Activated B cell treated with CpG ODN at 0.5 μM for 24 hours (primary cell): ENCODE measurements at regions not wholly inside any gene's neighbourhood (a gene's known extent, or its start where the extent isn't known, plus 50 kb on each side); places are given as distances from the start of the nearest gene placed in this dataset.

Experiments
- ATAC-seq: fragments of 200-7000 bp; cut with Tn5 transposase; one replicate; pipeline ENCODE4 v1.10.0; 2021; ENCODE audit warnings: low read depth, mild to moderate bottlenecking, moderate library complexity
- CTCF ChIA-PET: fragments of 350-600 bp; sonication (Branson Sonifier 250); formaldehyde crosslinking; loops from one replicate; lab custom pipeline; 2021; ENCODE audit warnings: antibody characterized with exemption; lab: Charles Lee
- POLR2A ChIA-PET: fragments of 350-600 bp; sonication (Branson Sonifier 250); formaldehyde crosslinking; loops from one replicate; lab custom pipeline; 2021; ENCODE audit warnings: antibody characterized with exemption; lab: Charles Lee
- DNase-seq: peaks from one replicate; pipeline ENCODE4 v3.0.0; 2022
- H3K27ac Mint-ChIP-seq: one replicate; pipeline ENCODE4 v1.8.0; 2020; ENCODE audit warnings: mixed read lengths
- H3K27me3 Mint-ChIP-seq: one replicate; pipeline ENCODE4 v1.8.0; 2021; ENCODE audit warnings: mixed read lengths
- H3K36me3 Mint-ChIP-seq: one replicate; pipeline ENCODE4 v1.8.0; 2021; ENCODE audit warnings: low read depth, mixed read lengths
- H3K4me1 Mint-ChIP-seq: one replicate; pipeline ENCODE4 v1.8.0; 2021; ENCODE audit warnings: mixed read lengths
- H3K4me3 Mint-ChIP-seq: one replicate; pipeline ENCODE4 v1.8.0; 2020; ENCODE audit warnings: mild to moderate bottlenecking, mixed read lengths
- H3K9me3 Mint-ChIP-seq: one replicate; pipeline ENCODE4 v1.8.0; 2020; ENCODE audit warnings: mixed read lengths
- CTCF ChIP-seq: fragments of 200-600 bp; IDR thresholded peaks from one replicate; pipeline ENCODE4 v1.8.0; 2022; ENCODE audit warnings: antibody characterized with exemption, mild to moderate bottlenecking
- intact Hi-C: fragments of 100-400 bp; cut with micrococcal nuclease; formaldehyde crosslinking; loops from one replicate; pipeline ENCODE4 v1.15.1; 2024

GRCh38 chr6:97925504-97925903 is 642.5 kb upstream of the MMS22L start:
- ChIA-PET POLR2A (no interaction called here), CTCF (interaction anchor here (1.3 kb wide), 1 partner anchor 430 kb away, joined by 4 read pairs; no protein-coding TSS in a partner anchor)
- Mint-ChIP-seq H3K27me3 (no peaks in the 10 kb centered on the region), H3K4me1 (no peaks in the 10 kb centered on the region), H3K36me3 (no peaks in the 10 kb centered on the region), H3K9me3 (no peaks in the 10 kb centered on the region), H3K4me3 (no peak overlapping the region), H3K27ac (no peak overlapping the region)
- intact Hi-C loops = loop anchor here (1.0 kb wide), 1 partner anchor 428 kb away; no protein-coding TSS in a partner anchor
- ATAC-seq (no peak), DNase-seq (no peak)
- no peak for TF ChIP-seq CTCF

GRCh38 chr6:97939440-97940168 is 656.6 kb upstream of the MMS22L start:
- CTCF ChIA-PET = no interaction called here
- H3K4me1 Mint-ChIP-seq = no peaks in the 10 kb centered on the region
- H3K27ac Mint-ChIP-seq = no peak overlapping the region
- no peaks in the 10 kb centered on the region for H3K27me3 Mint-ChIP-seq
- no peaks in the 10 kb centered on the region for H3K9me3 Mint-ChIP-seq
- H3K4me3 Mint-ChIP-seq = no peak overlapping the region
- POLR2A ChIA-PET = no interaction called here
- no peaks in the 10 kb centered on the region for H3K36me3 Mint-ChIP-seq
- intact Hi-C loops = no loop called here
- DNase-seq (no peak), ATAC-seq (no peak)
- TF ChIP-seq CTCF = no peak

- no peak for ATAC-seq
- H3K4me1 Mint-ChIP-seq = no peaks in the 10 kb centered on the region
- no peak overlapping the region for H3K4me3 Mint-ChIP-seq
- H3K27me3 Mint-ChIP-seq = no peaks in the 10 kb centered on the region
- no peak for TF ChIP-seq CTCF
- H3K36me3 Mint-ChIP-seq = no peaks in the 10 kb centered on the region
- no peak overlapping the region for H3K27ac Mint-ChIP-seq
- POLR2A ChIA-PET = no interaction called here
- no peaks in the 10 kb centered on the region for H3K9me3 Mint-ChIP-seq
- CTCF ChIA-PET = no interaction called here
- intact Hi-C loops = no loop called here
- DNase-seq = no peak
Observed at GRCh38 chr6:97947841-97948240, 664.8 kb upstream of the MMS22L start.

- Mint-ChIP-seq H3K36me3 (no peaks in the 10 kb centered on the region), H3K27ac (no peak overlapping the region), H3K4me1 (no peaks in the 10 kb centered on the region), H3K27me3 (no peaks in the 10 kb centered on the region), H3K9me3 (no peaks in the 10 kb centered on the region), H3K4me3 (no peak overlapping the region)
- ChIA-PET CTCF (no interaction called here), POLR2A (no interaction called here)
- no peak for TF ChIP-seq CTCF
- no peak for DNase-seq
- no peak for ATAC-seq
- intact Hi-C loops = no loop called here
Observed at GRCh38 chr6:97958134-97958533, 675.1 kb upstream of the MMS22L start.

GRCh38 chr6:97963193-97963592 is 680.2 kb upstream of the MMS22L start:
- H3K27me3 Mint-ChIP-seq = no peaks in the 10 kb centered on the region
- ChIA-PET POLR2A (no interaction called here), CTCF (no interaction called here)
- no peak overlapping the region for H3K4me3 Mint-ChIP-seq
- ATAC-seq (no peak), DNase-seq (no peak)
- no peak overlapping the region for H3K27ac Mint-ChIP-seq
- H3K4me1 Mint-ChIP-seq = no peaks in the 10 kb centered on the region
- intact Hi-C loops = no loop called here
- no peaks in the 10 kb centered on the region for H3K9me3 Mint-ChIP-seq
- TF ChIP-seq CTCF = no peak
- H3K36me3 Mint-ChIP-seq = no peaks in the 10 kb centered on the region
